Hepatocyte (in vitro differentiated cells): ENCODE measurements at regions not wholly inside any gene's neighbourhood (a gene's known extent, or its start where the extent isn't known, plus 50 kb on each side); places are given as distances from the start of the nearest gene placed in this dataset.

Experiments used
- DNase-seq: peaks from one replicate; pipeline ENCODE4 v3.0.0-alpha.2; 2016; ENCODE audit warnings: low spot score
- H2AFZ ChIP-seq: fragments of 200-600 bp; sonication (generic); 2 replicates; pipeline ENCODE4 v1.6.0; 2016; ENCODE audit warnings: antibody characterized with exemption, mild to moderate bottlenecking
- H3K27ac ChIP-seq: fragments of 200-600 bp; sonication (generic); 2 replicates; pipeline ENCODE4 v1.5.1; 2016; ENCODE audit warnings: mild to moderate bottlenecking
- H3K27me3 ChIP-seq: fragments of 200-600 bp; sonication (generic); 2 replicates; pipeline ENCODE4 v1.6.1; 2016
- H3K36me3 ChIP-seq: fragments of 200-600 bp; sonication (generic); replicated peaks from 2 replicates; pipeline ENCODE4 v1.5.1; 2016; ENCODE audit warnings: low read depth; ENCODE audit not compliant: insufficient read depth
- H3K4me1 ChIP-seq: fragments of 200-600 bp; sonication (generic); 2 replicates; pipeline ENCODE4 v1.5.1; 2016; ENCODE audit warnings: mild to moderate bottlenecking, moderate library complexity; ENCODE audit not compliant: insufficient read depth
- H3K4me2 ChIP-seq: fragments of 200-600 bp; sonication (generic); 2 replicates; pipeline ENCODE4 v1.6.0; 2016
- H3K4me3 ChIP-seq: fragments of 200-600 bp; sonication (generic); 2 replicates; pipeline ENCODE4 v1.5.1; 2016; ENCODE audit warnings: mild to moderate bottlenecking
- H3K79me2 ChIP-seq: fragments of 200-600 bp; sonication (generic); 2 replicates; pipeline ENCODE4 v1.6.0; 2017; ENCODE audit warnings: mild to moderate bottlenecking
- H3K9me2 ChIP-seq: fragments of 200-600 bp; sonication (generic); replicated peaks from 2 replicates; pipeline ENCODE4 v1.6.0; 2017; ENCODE audit warnings: mild to moderate bottlenecking; ENCODE audit not compliant: insufficient read depth
- H3K9me3 ChIP-seq: fragments of 200-600 bp; sonication (generic); 2 replicates; pipeline ENCODE4 v1.5.1; 2016; ENCODE audit warnings: low read depth, mild to moderate bottlenecking
- H4K20me1 ChIP-seq: fragments of 200-600 bp; sonication (generic); 2 replicates; pipeline ENCODE4 v1.6.0; 2016; ENCODE audit warnings: mild to moderate bottlenecking; ENCODE audit not compliant: insufficient read depth, poor library complexity, severe bottlenecking
- CTCF ChIP-seq: fragments of 200-600 bp; sonication (generic); IDR thresholded peaks from 2 replicates; pipeline ENCODE4 v1.5.1; 2016; ENCODE audit warnings: antibody characterized with exemption, mild to moderate bottlenecking; ENCODE audit not compliant: poor library complexity
- EZH2 ChIP-seq: fragments of 200-600 bp; sonication (generic); IDR thresholded peaks from 2 replicates; pipeline ENCODE4 v1.6.1; 2016; ENCODE audit warnings: antibody characterized with exemption, mild to moderate bottlenecking, borderline replicate concordance
- EZH2phosphoT487 ChIP-seq: fragments of 200-600 bp; sonication (generic); IDR thresholded peaks from one replicate; pipeline ENCODE4 v1.6.1; 2018; ENCODE audit warnings: antibody characterized with exemption, mild to moderate bottlenecking, low read depth, moderate library complexity; ENCODE audit not compliant: unreplicated experiment, severe bottlenecking
- WGBS: methylation state at CpG from one replicate; pipeline ENCODE4 v1.1.6; 2016; ENCODE audit warnings: low lambda C conversion rate; ENCODE audit errors: missing lambda C conversion rate; 5-methylcytosine and 5-hydroxymethylcytosine counted together

GRCh38 chr12:58592475-58593207, 327.7 kb downstream of the LRIG3 start:
- 69% methylated on average over 4 of the region's 4 CpGs for WGBS
- peaks cover 3% of the 10 kb centered on the region for H3K4me1 ChIP-seq
- no peaks in the 10 kb centered on the region for H4K20me1 ChIP-seq
- TF ChIP-seq EZH2phosphoT487: no peak
- no peak for TF ChIP-seq EZH2
- TF ChIP-seq CTCF: no peak
- H3K79me2 ChIP-seq: no peaks in the 10 kb centered on the region
- no peaks in the 10 kb centered on the region for H3K36me3 ChIP-seq
- H2AFZ ChIP-seq: no peak overlapping the region
- no peaks in the 10 kb centered on the region for H3K9me2 ChIP-seq
- H3K27me3 ChIP-seq: no peaks in the 10 kb centered on the region
- H3K9me3 ChIP-seq: no peaks in the 10 kb centered on the region
- H3K27ac ChIP-seq: peak overlapping the region; percentile 9
- H3K4me3 ChIP-seq: no peak overlapping the region
- no peak overlapping the region for H3K4me2 ChIP-seq
- DNase-seq: no peak

DNA sequence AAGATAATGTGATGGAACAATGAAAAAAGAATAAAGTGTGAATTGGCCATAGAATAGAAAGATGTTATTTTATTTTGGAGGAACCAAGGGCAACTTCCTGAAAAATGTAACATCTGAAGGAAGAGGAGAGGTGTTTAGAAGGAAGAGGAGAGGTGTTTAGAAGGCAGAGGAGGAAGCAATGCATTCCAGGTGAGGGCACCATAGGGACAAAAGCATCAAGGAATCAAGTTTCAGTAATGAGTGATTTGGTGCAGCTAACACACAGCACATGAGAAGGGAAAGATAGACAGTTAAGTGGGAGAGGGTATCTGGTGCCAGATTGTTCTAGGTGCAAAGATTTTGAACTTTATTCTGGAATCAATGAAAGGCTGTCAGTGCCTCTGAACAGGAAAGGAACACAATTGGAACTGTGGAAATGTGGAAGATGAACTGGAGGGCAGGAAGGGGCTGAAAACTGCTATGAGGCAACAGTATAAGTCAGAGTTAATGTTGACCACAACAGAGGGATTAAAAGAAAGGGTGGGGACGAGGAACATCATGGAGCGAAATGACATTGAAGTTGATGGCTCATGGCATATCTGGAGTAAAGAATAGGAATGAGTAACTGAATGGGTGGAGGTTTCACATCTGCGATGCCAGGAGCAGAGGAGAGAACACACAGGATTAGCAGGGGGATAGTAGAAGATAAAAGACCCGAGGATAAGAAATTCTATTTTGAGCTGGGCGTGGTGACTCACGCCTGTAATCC, 326.6 kb downstream of the LRIG3 start:
- Histone ChIP-seq H3K9me3 (no peaks in the 10 kb centered on the region), H3K4me2 (no peak overlapping the region), H4K20me1 (no peaks in the 10 kb centered on the region), H2AFZ (no peak overlapping the region), H3K9me2 (no peaks in the 10 kb centered on the region), H3K27ac (no peak overlapping the region), H3K27me3 (no peaks in the 10 kb centered on the region), H3K79me2 (no peaks in the 10 kb centered on the region), H3K36me3 (no peaks in the 10 kb centered on the region), H3K4me1 (peaks cover 3% of the 10 kb centered on the region), H3K4me3 (no peak overlapping the region)
- WGBS: 82% methylated on average over 6 of the region's 6 CpGs
- DNase-seq: no peak
- TF ChIP-seq EZH2: no peak
- TF ChIP-seq EZH2phosphoT487: no peak
- TF ChIP-seq CTCF: no peak

DNA sequence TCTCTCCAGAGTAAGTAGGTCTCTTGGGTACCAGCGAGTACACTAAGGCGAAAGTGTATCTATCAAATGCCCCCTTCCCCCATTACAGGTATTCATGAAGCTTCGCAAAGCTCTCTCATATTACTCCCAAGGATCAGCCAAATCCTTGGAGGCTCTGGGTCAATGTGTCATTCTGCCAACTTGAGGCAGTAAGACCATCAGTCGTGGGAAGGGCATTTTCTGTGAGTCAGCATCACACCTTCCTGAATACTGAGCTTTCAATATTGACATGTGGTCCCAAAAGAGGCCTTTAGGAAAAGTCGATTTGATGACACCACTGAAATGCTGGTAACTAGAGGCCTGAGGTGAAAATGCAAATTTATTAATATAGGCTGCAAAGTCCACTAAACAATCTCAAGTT, 323.9 kb downstream of the LRIG3 start:
- Histone ChIP-seq H3K27ac (no peak overlapping the region), H3K4me2 (no peak overlapping the region), H3K79me2 (no peaks in the 10 kb centered on the region), H3K4me3 (no peak overlapping the region), H3K9me2 (no peaks in the 10 kb centered on the region), H3K4me1 (peaks cover 3% of the 10 kb centered on the region), H2AFZ (no peak overlapping the region), H4K20me1 (no peaks in the 10 kb centered on the region), H3K9me3 (no peaks in the 10 kb centered on the region), H3K36me3 (no peaks in the 10 kb centered on the region), H3K27me3 (no peaks in the 10 kb centered on the region)
- TF ChIP-seq EZH2phosphoT487 (no peak), EZH2 (no peak), CTCF (no peak)
- WGBS: 76% methylated on average over 5 of the region's 5 CpGs
- DNase-seq: no peak
